ENCODE measurements at regions not wholly inside any gene's neighbourhood (a gene's known extent, or its start where the extent isn't known, plus 50 kb on each side); places are given as distances from the start of the nearest gene placed in this dataset.

GRCh38 chr4:133347409-133347808, 198.3 kb downstream of the PCDH10 start:
- TF ChIP-seq POLR2A (IDR thresholded peaks at IDR 0.05) = no peak
- TF ChIP-seq CTCF (IDR thresholded peaks at IDR 0.05) = no peak
- 49 to 62% (median 58%) methylated on average over 1 of the region's 1 CpG for WGBS, 4 donors
- no peaks in the 10 kb centered on the region for H3K27me3 ChIP-seq
- no peaks in the 10 kb centered on the region for H3K36me3 ChIP-seq (replicated peaks in 1 of 2)
- H3K27ac ChIP-seq = no peak overlapping the region
- DNase-seq = no peak
- intact Hi-C loops (cut with DNase I) = no loop called here
- H3K9me3 ChIP-seq (replicated peaks in 1 of 3) = peaks cover 0 to 12% (median 0%) of the 10 kb centered on the region in 3 donors
- no peak overlapping the region for H3K4me3 ChIP-seq
- H3K4me1 ChIP-seq (replicated peaks in 1 of 2) = no peaks in the 10 kb centered on the region

- Histone ChIP-seq H3K4me3 (no peak overlapping the region), H3K27me3 (no peaks in the 10 kb centered on the region), H3K36me3 (replicated peaks in 1 of 2) (no peaks in the 10 kb centered on the region), H3K27ac (no peak overlapping the region), H3K4me1 (replicated peaks in 1 of 2) (no peaks in the 10 kb centered on the region), H3K9me3 (replicated peaks in 1 of 3) (no peaks in the 10 kb centered on the region)
- WGBS, 4 donors = 65 to 78% (median 71%) methylated on average over 1 of the region's 1 CpG
- no peak for TF ChIP-seq POLR2A (IDR thresholded peaks at IDR 0.05)
- no peak for TF ChIP-seq CTCF (IDR thresholded peaks at IDR 0.05)
- intact Hi-C loops (cut with DNase I) = no loop called here
- DNase-seq = no peak
These were observed 175.4 kb downstream of the PCDH10 start for GRCh38 chr4:133324491-133324890.

- Histone ChIP-seq H3K36me3 (replicated peaks in 1 of 2) (no peaks in the 10 kb centered on the region), H3K4me1 (replicated peaks in 1 of 2) (no peaks in the 10 kb centered on the region), H3K9me3 (replicated peaks in 1 of 3) (no peaks in the 10 kb centered on the region), H3K4me3 (no peak overlapping the region), H3K27ac (no peak overlapping the region), H3K27me3 (no peaks in the 10 kb centered on the region)
- TF ChIP-seq CTCF (IDR thresholded peaks at IDR 0.05) = no peak
- TF ChIP-seq POLR2A (IDR thresholded peaks at IDR 0.05) = no peak
- 82 to 90% (median 87%) methylated on average over 3 of the region's 3 CpGs for WGBS, 4 donors
- intact Hi-C loops (cut with DNase I) = no loop called here
- DNase-seq = no peak
These were observed 174.6 kb downstream of the PCDH10 start for GRCh38 chr4:133323670-133324069.

- H3K4me1 ChIP-seq (replicated peaks in 1 of 2) = no peaks in the 10 kb centered on the region
- peak in 2 of 7 donors; percentile 11 to 18 for DNase-seq
- TF ChIP-seq POLR2A (IDR thresholded peaks at IDR 0.05) = no peak
- TF ChIP-seq CTCF (IDR thresholded peaks at IDR 0.05) = peak; percentile 27 to 53 (median 47)
- intact Hi-C loops (cut with DNase I) = no loop called here
- H3K36me3 ChIP-seq (replicated peaks in 1 of 2) = no peaks in the 10 kb centered on the region
- WGBS, 4 donors = 2 to 10% (median 7%) methylated on average over 2 of the region's 2 CpGs
- no peaks in the 10 kb centered on the region for H3K9me3 ChIP-seq (replicated peaks in 1 of 3)
- no peaks in the 10 kb centered on the region for H3K27me3 ChIP-seq
- H3K27ac ChIP-seq = no peak overlapping the region
- no peak overlapping the region for H3K4me3 ChIP-seq
These were observed 171.6 kb downstream of the PCDH10 start for GRCh38 chr4:133320576-133321170.

Data from adrenal gland (tissue), 9 donors.